Activated T-cell treated with anti-CD3 and anti-CD28 coated beads for 4 hours (primary cell): ENCODE measurements at regions not wholly inside any gene's neighbourhood (a gene's known extent, or its start where the extent isn't known, plus 50 kb on each side); places are given as distances from the start of the nearest gene placed in this dataset.

Experiments
- DNase-seq: peaks from one replicate; pipeline ENCODE4 v3.0.0-alpha.2; 2020

DNA sequence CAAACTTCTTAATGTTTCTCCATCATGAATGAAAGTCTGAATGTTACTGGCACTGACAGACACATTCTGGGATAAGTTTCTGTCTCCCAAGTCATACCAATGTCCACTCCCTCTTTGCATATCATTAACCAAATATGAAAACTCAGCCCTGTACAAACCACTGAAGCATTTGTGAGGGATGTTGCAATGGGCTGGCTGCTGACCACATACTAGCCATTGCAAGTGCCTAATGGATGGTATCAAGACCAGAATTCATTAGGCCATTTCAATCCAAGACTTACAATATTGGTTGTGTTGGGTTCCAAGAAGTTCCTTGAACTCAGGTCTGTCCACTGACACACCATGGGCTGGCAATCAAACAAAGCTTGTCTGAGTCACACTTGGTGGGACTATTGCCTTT, 73.8 kb downstream of the CBLN2 start:
- no peak for DNase-seq

DNA sequence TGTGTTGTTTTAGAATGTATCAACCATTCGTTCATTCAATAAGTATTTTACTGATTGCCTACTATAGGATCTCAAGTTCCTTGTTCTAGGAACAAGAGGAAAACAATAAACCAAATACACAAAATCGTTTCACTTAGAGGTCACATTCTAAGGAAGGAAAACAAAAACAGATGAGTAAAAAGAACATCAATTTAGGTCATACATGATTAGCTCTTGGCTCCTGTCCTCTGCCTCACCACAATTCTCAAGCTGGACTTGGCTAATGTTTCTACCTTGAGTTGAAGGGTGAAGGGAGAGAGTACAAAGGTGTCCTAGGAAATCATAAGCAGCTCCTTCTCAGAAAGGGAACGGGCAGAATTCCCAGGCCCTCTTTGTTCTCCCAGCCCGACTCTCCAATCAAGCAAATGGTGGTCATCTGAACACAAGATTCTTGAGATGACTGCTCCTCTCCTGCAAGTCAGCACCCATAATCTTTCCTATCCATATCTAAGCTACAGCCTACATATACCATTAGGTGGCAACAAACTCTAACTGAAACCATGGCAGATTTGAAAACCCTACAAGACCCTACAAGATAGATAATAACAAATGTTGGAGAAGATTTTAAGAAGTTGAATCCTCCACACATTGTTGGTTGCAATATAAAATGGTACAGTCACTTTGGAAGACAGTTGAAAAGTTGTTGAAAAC, 76.0 kb downstream of the CBLN2 start:
- no peak for DNase-seq

- DNase-seq: no peak
Measured at GRCh38 chr18:72460210-72460680, 83.9 kb downstream of the CBLN2 start.

GRCh38 chr18:72458271-72458670, 85.9 kb downstream of the CBLN2 start:
- no peak for DNase-seq

GRCh38 chr18:72456802-72457201, 87.3 kb downstream of the CBLN2 start:
- no peak for DNase-seq

- DNase-seq: no peak
Measured at GRCh38 chr18:72452328-72452727, 91.8 kb downstream of the CBLN2 start.

- no peak for DNase-seq
Measured at GRCh38 chr18:72444798-72445155, 99.4 kb downstream of the CBLN2 start.

DNA sequence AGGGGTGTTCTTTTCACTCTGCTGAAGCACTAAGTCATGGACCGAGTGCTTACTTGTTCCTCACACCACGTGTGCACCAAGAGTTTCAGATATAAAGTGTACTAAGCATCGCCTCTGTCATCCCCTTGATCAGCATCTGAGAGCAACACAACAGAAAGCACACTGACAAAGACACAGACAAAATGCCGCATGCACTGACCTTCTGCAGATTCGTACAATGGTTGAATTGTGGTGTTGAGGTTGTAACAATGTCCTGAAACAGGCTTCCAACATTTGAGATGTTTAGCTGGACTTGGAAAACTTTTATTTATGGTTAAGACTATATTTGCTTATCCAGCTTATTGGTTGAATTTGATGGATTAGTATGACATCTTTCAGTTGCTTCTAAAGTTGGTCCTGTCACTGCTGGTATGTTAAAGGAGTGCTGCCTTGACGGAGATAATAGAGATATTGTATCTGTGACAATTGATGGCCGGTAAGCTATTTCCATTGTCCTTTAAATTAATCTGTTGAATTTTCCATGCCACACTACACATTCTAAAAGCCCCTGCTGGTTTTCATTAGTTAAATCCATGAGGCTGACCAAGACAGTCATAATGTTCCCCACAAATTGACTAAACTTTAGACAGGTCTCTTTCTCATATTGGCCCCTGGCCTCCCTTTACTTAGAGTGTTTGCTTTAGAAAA, 99.9 kb downstream of the CBLN2 start:
- no peak for DNase-seq

DNA sequence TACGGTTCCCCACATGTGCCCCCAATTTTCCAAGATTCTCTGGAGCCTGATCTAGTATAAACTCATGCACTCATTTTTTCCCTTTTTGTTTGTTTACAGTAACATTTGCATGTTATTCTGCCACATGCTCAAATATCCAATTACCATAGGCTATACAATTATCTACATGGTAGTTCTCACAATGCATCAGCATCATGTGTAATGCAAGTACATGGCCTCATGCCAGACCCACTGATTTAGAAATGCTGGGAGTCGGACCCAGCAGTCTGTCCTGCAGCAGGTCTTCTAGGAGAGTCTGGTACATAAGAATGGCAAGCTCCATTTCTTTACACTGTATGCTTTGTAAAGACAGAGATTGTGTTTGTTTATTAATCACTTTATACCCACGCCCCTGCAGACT, 107.7 kb downstream of the CBLN2 start:
- DNase-seq: no peak

DNA sequence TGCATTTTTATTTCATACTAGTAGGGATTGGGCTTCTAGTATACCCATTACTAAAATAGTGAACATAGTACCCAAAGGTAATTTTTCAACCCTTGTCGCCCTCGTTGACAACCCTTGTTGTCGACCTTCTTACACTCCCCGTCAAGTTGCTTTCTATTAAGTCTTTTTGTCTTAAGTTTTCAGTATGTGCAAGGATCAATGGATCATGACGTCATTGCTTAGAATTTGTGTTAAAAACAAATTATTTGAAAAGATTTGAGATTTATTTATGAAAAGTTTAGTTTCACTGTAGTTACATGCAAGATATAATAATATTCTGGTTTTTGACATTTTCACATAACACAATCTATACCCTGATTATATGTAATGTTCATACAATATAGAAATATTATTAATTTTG, 110.4 kb downstream of the CBLN2 start:
- DNase-seq: no peak

- no peak for DNase-seq
Measured at GRCh38 chr18:72427721-72428120, 116.4 kb downstream of the CBLN2 start.

GRCh38 chr18:72419914-72420313, 124.2 kb downstream of the CBLN2 start:
- DNase-seq: no peak

GRCh38 chr18:72412927-72413326, 131.2 kb downstream of the CBLN2 start:
- no peak for DNase-seq

DNA sequence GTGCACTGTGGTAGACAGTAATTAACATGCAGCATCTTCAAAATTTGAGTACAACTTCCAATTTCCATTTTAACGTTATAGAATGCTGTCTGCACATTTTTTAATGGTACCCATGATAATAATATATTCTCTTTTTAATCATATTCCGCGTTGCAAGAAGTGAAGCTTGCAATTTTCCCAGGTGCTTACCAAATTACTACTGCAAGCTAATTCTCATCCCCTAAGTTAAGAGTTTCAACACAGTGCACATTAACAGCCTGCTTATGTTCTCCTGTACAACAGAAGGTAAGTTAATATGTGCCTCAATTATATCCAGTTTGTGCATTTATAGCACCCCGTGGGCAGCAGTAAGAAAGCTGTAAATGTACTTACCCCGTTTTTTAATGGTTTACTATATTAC, 132.9 kb downstream of the CBLN2 start:
- DNase-seq: no peak

GRCh38 chr18:72410399-72410798, 133.7 kb downstream of the CBLN2 start:
- no peak for DNase-seq

DNA sequence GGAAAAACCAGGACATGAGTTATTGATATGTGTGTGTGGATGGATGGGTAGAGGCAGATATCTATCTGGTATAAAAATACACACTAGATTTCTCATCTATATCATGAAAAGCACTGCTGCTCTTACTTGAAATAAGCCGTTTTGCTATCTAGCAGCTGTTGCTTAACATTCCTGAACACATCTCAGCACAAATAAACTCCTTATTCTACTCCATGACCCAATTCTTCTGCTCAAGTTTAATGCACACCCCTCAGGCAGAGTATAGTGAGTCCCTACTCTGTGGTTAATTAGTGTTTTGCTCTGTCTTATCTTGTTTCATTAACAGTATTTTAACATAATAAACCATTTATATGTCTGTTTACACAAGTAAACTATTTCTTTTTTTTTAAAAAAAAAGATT, 134.2 kb downstream of the CBLN2 start:
- DNase-seq: no peak

- no peak for DNase-seq
Measured at GRCh38 chr18:72407048-72407447, 137.1 kb downstream of the CBLN2 start.

- DNase-seq: no peak
Measured at GRCh38 chr18:72391951-72392350, 152.2 kb downstream of the CBLN2 start.

- DNase-seq: no peak
Measured at GRCh38 chr18:72391427-72391826, 152.7 kb downstream of the CBLN2 start.

- DNase-seq: no peak
Measured at GRCh38 chr18:72378016-72378415, 166.1 kb downstream of the CBLN2 start.

- DNase-seq: no peak
Measured at GRCh38 chr18:72376256-72376655, 167.9 kb downstream of the CBLN2 start.

GRCh38 chr18:72375618-72376017, 168.5 kb downstream of the CBLN2 start:
- DNase-seq: no peak

- DNase-seq: no peak
Measured at GRCh38 chr18:72372076-72372475, 172.1 kb downstream of the CBLN2 start.

DNA sequence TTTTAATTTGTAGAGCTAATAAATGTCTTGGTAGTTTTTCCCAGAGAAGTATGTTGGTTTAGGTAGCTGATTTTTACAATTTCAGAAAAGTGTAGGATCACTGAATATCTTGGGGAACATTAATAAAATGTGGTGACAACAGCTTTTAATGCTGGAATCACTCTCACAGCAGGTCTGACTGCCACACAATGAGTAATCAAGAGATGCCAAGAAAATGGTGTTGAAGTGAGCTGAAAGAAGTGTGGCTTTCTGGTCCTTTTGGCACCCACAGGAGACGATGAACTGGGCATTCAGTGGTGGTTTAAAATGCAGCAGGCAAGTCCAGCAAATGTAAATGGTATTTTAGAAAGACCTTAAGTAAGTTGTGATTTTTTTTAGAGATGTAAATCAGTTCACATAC, 175.8 kb downstream of the CBLN2 start:
- no peak for DNase-seq

DNA sequence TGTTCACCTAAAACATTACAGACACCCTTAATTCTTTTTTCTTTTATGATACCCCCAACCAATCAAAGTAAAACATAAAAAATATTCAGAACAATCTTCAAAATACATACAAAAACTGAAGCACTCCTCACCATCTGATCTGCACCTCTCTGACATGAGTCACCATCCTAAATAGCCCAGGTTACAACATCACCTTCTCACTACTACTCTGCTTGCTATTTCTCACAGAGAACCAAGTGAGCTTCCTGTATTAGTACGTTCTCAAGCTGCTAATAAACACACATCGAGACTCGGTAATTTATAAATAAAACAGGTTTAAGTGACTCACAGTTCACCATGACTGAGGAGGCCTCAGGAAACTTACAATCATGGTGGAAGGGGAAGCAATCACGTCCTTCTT, 183.5 kb downstream of the CBLN2 start:
- DNase-seq: no peak
